ENCODE measurements at regions not wholly inside any gene's neighbourhood (a gene's known extent, or its start where the extent isn't known, plus 50 kb on each side); places are given as distances from the start of the nearest gene placed in this dataset.

GRCh38 chr6:122145741-122146240 is 253.7 kb upstream of the HSF2 start:
- TF ChIP-seq CTCF (IDR thresholded peaks at IDR 0.05) (no peak), POLR2AphosphoS5 (IDR thresholded peaks at IDR 0.05) (no peak), EP300 (IDR thresholded peaks at IDR 0.05) (no peak), POLR2A (IDR thresholded peaks at IDR 0.05) (no peak)

Data from gastroesophageal sphincter (tissue), 3 donors.